ENCODE measurements at regions not wholly inside any gene's neighbourhood (a gene's known extent, or its start where the extent isn't known, plus 50 kb on each side); places are given as distances from the start of the nearest gene placed in this dataset.

- no peak overlapping the region for H2BK15ac ChIP-seq (ENCODE audit: low read depth, low read length)
- no peak overlapping the region for H3K4me2 ChIP-seq (ENCODE audit: insufficient read depth, insufficient read length, low read length)
- no peak overlapping the region for H3K14ac ChIP-seq (ENCODE audit: insufficient read depth, low read length)
- no peak overlapping the region for H4K91ac ChIP-seq (ENCODE audit: insufficient read length, low read depth, low read length)
- H4K8ac ChIP-seq (replicated peaks; ENCODE audit: insufficient read length, low read depth, low read length) = no peak overlapping the region
- no peak overlapping the region for H3T11ph ChIP-seq (ENCODE audit: low read length)
- no peak for TF ChIP-seq CTCF (conservative IDR thresholded peaks at IDR 0.05)
- H3K27ac ChIP-seq (ENCODE audit: insufficient read length, low read depth, low read length) = no peak overlapping the region
- H3K79me1 ChIP-seq (ENCODE audit: insufficient read depth, low read depth, low read length, poor library complexity, severe bottlenecking) = no peaks in the 10 kb centered on the region
- H3K9ac ChIP-seq (ENCODE audit: extremely low read depth, insufficient read length, low read length) = no peak overlapping the region
- no peak overlapping the region for H4K5ac ChIP-seq (ENCODE audit: insufficient read length, low read depth, low read length)
- H2BK20ac ChIP-seq (ENCODE audit: low read depth, low read length, poor library complexity, severe bottlenecking) = no peak overlapping the region
- H3K27ac Mint-ChIP-seq = no peak overlapping the region
- no peak overlapping the region for H3K4ac ChIP-seq (ENCODE audit: low read depth, low read length)
- no peaks in the 10 kb centered on the region for H3K9me3 ChIP-seq (ENCODE audit: control insufficient read depth, low read depth, low read length)
- no peak for DNase-seq
- peaks cover 0 to under 1% (median 0%) of the 10 kb centered on the region in 3 experiments; a peak in 1 of 7 replicates for H3K36me3 Mint-ChIP-seq (ENCODE audit: insufficient read depth in 1 of 3, low read depth in 3 of 3)
- H2BK5ac ChIP-seq (ENCODE audit: insufficient read length, low read length) = no peak overlapping the region
- no CpG with 5 or more reads among the region's 7 CpGs for WGBS (ENCODE audit: extremely low coverage, insufficient read length, low lambda C conversion rate)
- H3K9me3 Mint-ChIP-seq = no peaks in the 10 kb centered on the region
- no peak overlapping the region for H3K56ac ChIP-seq (ENCODE audit: insufficient read length, low read depth, low read length)
- H2AFZ ChIP-seq (ENCODE audit: low read length) = no peak overlapping the region
- H2BK120ac ChIP-seq (ENCODE audit: low read depth, low read length, poor library complexity, severe bottlenecking) = no peak overlapping the region
- no peak overlapping the region for H2AK5ac ChIP-seq (ENCODE audit: insufficient read length, low read length)
- no peaks in the 10 kb centered on the region for H3K27me3 ChIP-seq (ENCODE audit: insufficient read depth, low read length)
- H4K20me1 ChIP-seq (ENCODE audit: control insufficient read depth, insufficient read depth, insufficient read length) = no peaks in the 10 kb centered on the region
- no peak overlapping the region for H2BK12ac ChIP-seq (ENCODE audit: insufficient read length, low read depth, low read length)
- H3K18ac ChIP-seq (ENCODE audit: insufficient read length, low read depth, low read length) = no peak overlapping the region
- no peaks in the 10 kb centered on the region for H3K27me3 Mint-ChIP-seq (ENCODE audit: low read depth)
- H3K4me1 ChIP-seq (ENCODE audit: insufficient read depth, low read length) = no peaks in the 10 kb centered on the region
- no peaks in the 10 kb centered on the region for H3K4me1 Mint-ChIP-seq
- no peak overlapping the region for H3K23ac ChIP-seq (ENCODE audit: insufficient read length, low read depth, low read length)
- H3K79me2 ChIP-seq (ENCODE audit: insufficient read depth, low read length) = no peaks in the 10 kb centered on the region
- H3K4me3 Mint-ChIP-seq = no peak overlapping the region
- no peaks in the 10 kb centered on the region for H3K23me2 ChIP-seq (ENCODE audit: insufficient read length, low read depth, low read length, poor library complexity, severe bottlenecking)
These were observed 93.6 kb upstream of the ZNF462 start for GRCh38 chr9:106769331-106769730.

Data from H9 (cell line).